ENCODE measurements at regions not wholly inside any gene's neighbourhood (a gene's known extent, or its start where the extent isn't known, plus 50 kb on each side); places are given as distances from the start of the nearest gene placed in this dataset.

- H3K4me3 ChIP-seq = no peak overlapping the region
- WGBS, 2 donors = 79 to 92% methylated on average over 9 to 10 of the region's 10 CpGs
- H3K9me3 ChIP-seq = no peaks in the 10 kb centered on the region
- no peaks in the 10 kb centered on the region for H3K27me3 ChIP-seq
- no peak for DNase-seq
- no peak overlapping the region for H3K27ac ChIP-seq
- no peak for ATAC-seq (ENCODE audit: low FRiP score in 2 of 2)
- H3K36me3 ChIP-seq = no peaks in the 10 kb centered on the region
- peaks cover 7 to 12% (median 9%) of the 10 kb centered on the region in 4 donors for H3K4me1 ChIP-seq
- TF ChIP-seq CTCF (IDR thresholded peaks at IDR 0.05) (no peak), EP300 (IDR thresholded peaks at IDR 0.05) (no peak), POLR2AphosphoS5 (IDR thresholded peaks at IDR 0.05) (no peak), POLR2A (IDR thresholded peaks at IDR 0.05) (no peak)
Measured at GRCh38 chr2:120785228-120785966, 49.7 kb downstream of the GLI2 start.

- H3K27me3 ChIP-seq = no peaks in the 10 kb centered on the region
- ATAC-seq (ENCODE audit: low FRiP score in 2 of 2) = no peak
- no peak for TF ChIP-seq POLR2A (IDR thresholded peaks at IDR 0.05)
- TF ChIP-seq POLR2AphosphoS5 (IDR thresholded peaks at IDR 0.05) = no peak
- no peak for TF ChIP-seq EP300 (IDR thresholded peaks at IDR 0.05)
- no peak for TF ChIP-seq CTCF (IDR thresholded peaks at IDR 0.05)
- no peak for DNase-seq
- H3K36me3 ChIP-seq = no peaks in the 10 kb centered on the region
- WGBS, 2 donors = 90 to 94% methylated on average over 8 to 13 of the region's 13 CpGs
- H3K27ac ChIP-seq = no peak overlapping the region
- H3K4me1 ChIP-seq = peaks cover 7 to 12% (median 9%) of the 10 kb centered on the region in 4 donors
- no peak overlapping the region for H3K4me3 ChIP-seq
- no peaks in the 10 kb centered on the region for H3K9me3 ChIP-seq
Measured at GRCh38 chr2:120786038-120786960, 50.6 kb downstream of the GLI2 start.

- H3K36me3 ChIP-seq = no peaks in the 10 kb centered on the region
- H3K9me3 ChIP-seq = no peaks in the 10 kb centered on the region
- ATAC-seq (ENCODE audit: low FRiP score in 2 of 2) (no peak), DNase-seq (no peak)
- H3K4me3 ChIP-seq = no peak overlapping the region
- WGBS, 2 donors = 71 to 83% methylated on average over 7 to 15 of the region's 15 CpGs
- no peak overlapping the region for H3K27ac ChIP-seq
- H3K4me1 ChIP-seq = peaks cover 7 to 12% (median 9%) of the 10 kb centered on the region in 4 donors
- no peak for TF ChIP-seq POLR2A (IDR thresholded peaks at IDR 0.05)
- no peaks in the 10 kb centered on the region for H3K27me3 ChIP-seq
Measured at GRCh38 chr2:120787111-120787821, 51.6 kb downstream of the GLI2 start.

- no peak for DNase-seq
- no peak for ATAC-seq (ENCODE audit: low FRiP score in 2 of 2)
- peaks cover 5 to 9% (median 6%) of the 10 kb centered on the region in 4 donors for H3K4me1 ChIP-seq
- no peak for TF ChIP-seq CTCF (IDR thresholded peaks at IDR 0.05)
- TF ChIP-seq EP300 (IDR thresholded peaks at IDR 0.05) = no peak
- TF ChIP-seq POLR2AphosphoS5 (IDR thresholded peaks at IDR 0.05) = no peak
- no peak for TF ChIP-seq POLR2A (IDR thresholded peaks at IDR 0.05)
- WGBS, 2 donors = 82 to 86% methylated on average over 9 to 10 of the region's 10 CpGs
- H3K27me3 ChIP-seq = no peaks in the 10 kb centered on the region
- H3K36me3 ChIP-seq = no peaks in the 10 kb centered on the region
- H3K27ac ChIP-seq = no peak overlapping the region
- H3K4me3 ChIP-seq = no peak overlapping the region
- no peaks in the 10 kb centered on the region for H3K9me3 ChIP-seq
Measured at GRCh38 chr2:120787822-120788700, 52.4 kb downstream of the GLI2 start.

Measured in upper lobe of left lung (tissue), 6 donors.